RCC 7860 (cell line): ENCODE measurements at regions not wholly inside any gene's neighbourhood (a gene's known extent, or its start where the extent isn't known, plus 50 kb on each side); places are given as distances from the start of the nearest gene placed in this dataset.

Source experiments
- DNase-seq: peaks from one replicate; pipeline ENCODE4 v3.0.0-alpha.2; 2015; ENCODE audit warnings: low spot score
- FAIRE-seq: peaks from 2 replicates; lab custom pipeline; 2012; peaks lifted over from hg19 to GRCh38; lab: Jason Lieb, UNC

- FAIRE-seq (no peak), DNase-seq (no peak)
Measured at GRCh38 chr13:85742355-85742754, 56.9 kb downstream of the SLITRK6 start.

GRCh38 chr13:85741017-85741416, 58.2 kb downstream of the SLITRK6 start:
- DNase-seq, result no peak
- FAIRE-seq, result no peak

- DNase-seq (no peak), FAIRE-seq (no peak)
Measured at GRCh38 chr13:85738696-85739320, 60.4 kb downstream of the SLITRK6 start.

GRCh38 chr13:85737952-85738351, 61.3 kb downstream of the SLITRK6 start:
- FAIRE-seq (no peak), DNase-seq (no peak)

GRCh38 chr13:85729296-85729695, 69.9 kb downstream of the SLITRK6 start:
- DNase-seq (no peak), FAIRE-seq (no peak)

GRCh38 chr13:85728811-85729210, 70.4 kb downstream of the SLITRK6 start:
- DNase-seq (no peak), FAIRE-seq (no peak)

- FAIRE-seq (no peak), DNase-seq (no peak)
Measured at GRCh38 chr13:85725433-85725832, 73.8 kb downstream of the SLITRK6 start.

GRCh38 chr13:85724546-85725432, 74.4 kb downstream of the SLITRK6 start:
- DNase-seq (no peak), FAIRE-seq (no peak)

GRCh38 chr13:85719749-85720148, 79.5 kb downstream of the SLITRK6 start:
- FAIRE-seq, result no peak
- no peak for DNase-seq

- DNase-seq (no peak), FAIRE-seq (no peak)
Measured at GRCh38 chr13:85717921-85718320, 81.3 kb downstream of the SLITRK6 start.

GRCh38 chr13:85710545-85710944, 88.7 kb downstream of the SLITRK6 start:
- DNase-seq, result no peak
- no peak for FAIRE-seq

GRCh38 chr13:85709721-85710120, 89.5 kb downstream of the SLITRK6 start:
- FAIRE-seq, result no peak
- DNase-seq, result no peak

GRCh38 chr13:85709072-85709471, 90.1 kb downstream of the SLITRK6 start:
- FAIRE-seq, result no peak
- no peak for DNase-seq

- DNase-seq (no peak), FAIRE-seq (no peak)
Measured at GRCh38 chr13:85700906-85701305, 98.3 kb downstream of the SLITRK6 start.

- DNase-seq, result no peak
- no peak for FAIRE-seq
Measured at GRCh38 chr13:85698256-85698655, 101.0 kb downstream of the SLITRK6 start.

- FAIRE-seq (no peak), DNase-seq (no peak)
Measured at GRCh38 chr13:85694992-85695391, 104.2 kb downstream of the SLITRK6 start.

- FAIRE-seq, result no peak
- DNase-seq, result no peak
Measured at GRCh38 chr13:85693889-85694511, 105.2 kb downstream of the SLITRK6 start.

- no peak for DNase-seq
- no peak for FAIRE-seq
Measured at GRCh38 chr13:85690368-85690767, 108.9 kb downstream of the SLITRK6 start.

- DNase-seq, result no peak
- FAIRE-seq, result no peak
Measured at GRCh38 chr13:85685436-85685835, 113.8 kb downstream of the SLITRK6 start.

GRCh38 chr13:85675151-85675907, 123.9 kb downstream of the SLITRK6 start:
- no peak for FAIRE-seq
- DNase-seq, result no peak

- DNase-seq (no peak), FAIRE-seq (no peak)
Measured at GRCh38 chr13:85671336-85671735, 127.9 kb downstream of the SLITRK6 start.
